Ascending aorta (tissue), 2 donors: ENCODE measurements at regions not wholly inside any gene's neighbourhood (a gene's known extent, or its start where the extent isn't known, plus 50 kb on each side); places are given as distances from the start of the nearest gene placed in this dataset.

Source experiments
- DNase-seq, 2 donors: peaks; one replicate each; pipeline ENCODE4 v3.0.0-alpha.2; 2019; ENCODE audit warnings: low spot score in 2 of 2
- H3K27ac ChIP-seq, 2 donors: fragments of 200-600 bp; sonication (generic); one replicate each; pipeline ENCODE4 v1.5.1; 2016 to 2017; ENCODE audit warnings: mild to moderate bottlenecking in 1 of 2
- H3K27me3 ChIP-seq: fragments of 200-600 bp; sonication (generic); one replicate; pipeline ENCODE4 v1.5.1; 2017
- H3K36me3 ChIP-seq, 2 donors: fragments of 200-600 bp; sonication (generic); one replicate each; pipeline ENCODE4 v1.5.1; 2016
- H3K4me1 ChIP-seq, 2 donors: fragments of 200-600 bp; sonication (generic); one replicate each; pipeline ENCODE4 v1.5.1; 2016 to 2017; ENCODE audit warnings: mild to moderate bottlenecking in 1 of 2
- H3K4me3 ChIP-seq, 2 donors: fragments of 200-600 bp; sonication (generic); one replicate each; pipeline ENCODE4 v1.5.1; 2016 to 2017; ENCODE audit warnings: mild to moderate bottlenecking in 1 of 2
- H3K9me3 ChIP-seq, 2 donors: fragments of 200-600 bp; sonication (generic); one replicate each; pipeline ENCODE4 v1.5.1; 2016
- CTCF ChIP-seq, 3 experiments: fragments of 200-600 bp in 2 of 3; fragments of 450-650 bp in 1 of 3; sonication (generic) in 2 of 3; IDR thresholded peaks; one replicate each; pipeline ENCODE4 v1.5.1; 2016 to 2019; ENCODE audit warnings: antibody characterized with exemption in 3 of 3, mild to moderate bottlenecking in 1 of 3, moderate library complexity in 1 of 3
- intact Hi-C: fragments of 100-400 bp; cut with DNase I; formaldehyde crosslinking; loops from one replicate; pipeline ENCODE4 v1.15.1; 2023

DNA sequence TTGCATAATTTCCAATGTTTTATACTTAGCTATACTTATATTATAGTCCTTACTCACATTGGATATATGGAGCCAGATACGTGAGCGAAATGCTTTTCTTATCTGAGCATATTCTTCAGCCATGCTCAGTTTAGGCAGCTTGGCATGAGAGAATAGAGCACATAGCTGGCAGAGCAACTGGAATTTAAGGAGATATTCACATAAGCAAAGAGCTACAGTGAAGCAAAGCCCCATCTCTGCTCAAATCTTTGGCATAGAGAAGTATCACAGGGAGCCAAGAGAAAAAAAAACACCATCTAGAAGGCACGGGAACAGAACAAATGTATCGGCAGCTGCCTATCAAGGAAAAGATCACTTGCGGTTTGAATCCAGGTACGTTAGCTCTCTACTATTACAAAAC, 734.2 kb upstream of the KIF2B start:
- no peaks in the 10 kb centered on the region for H3K27me3 ChIP-seq
- H3K27ac ChIP-seq, result no peak overlapping the region
- no peaks in the 10 kb centered on the region for H3K9me3 ChIP-seq
- DNase-seq, result no peak
- intact Hi-C loops, result no loop called here
- H3K4me3 ChIP-seq, result no peak overlapping the region
- H3K36me3 ChIP-seq, result no peaks in the 10 kb centered on the region
- no peaks in the 10 kb centered on the region for H3K4me1 ChIP-seq
- no peak for TF ChIP-seq CTCF (IDR thresholded peaks at IDR 0.05)

DNA sequence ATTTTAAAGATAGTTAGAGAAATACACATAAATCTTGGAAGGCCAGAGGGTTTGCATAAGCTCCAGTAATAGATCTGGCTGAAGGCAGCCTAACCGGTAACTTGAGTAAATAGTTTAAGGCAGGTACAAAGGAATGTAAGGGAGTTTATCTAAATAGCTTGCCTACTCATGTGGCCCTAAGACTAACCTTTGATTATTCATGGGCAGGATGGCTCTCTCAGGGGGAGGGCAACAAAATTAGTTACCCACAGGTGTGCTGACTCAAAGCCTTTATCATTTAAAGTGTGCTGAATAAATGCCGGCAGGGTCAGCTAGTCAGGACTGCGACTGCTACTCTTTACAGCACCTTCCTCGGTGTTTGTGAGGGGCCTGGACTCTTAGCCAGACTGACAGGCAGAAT, 761.3 kb upstream of the KIF2B start:
- peaks cover 4 to 7% of the 10 kb centered on the region in 2 donors for H3K9me3 ChIP-seq
- no peak overlapping the region for H3K4me3 ChIP-seq
- intact Hi-C loops, result no loop called here
- H3K27me3 ChIP-seq, result no peaks in the 10 kb centered on the region
- H3K36me3 ChIP-seq, result no peaks in the 10 kb centered on the region
- TF ChIP-seq CTCF (IDR thresholded peaks at IDR 0.05), result no peak
- DNase-seq, result no peak
- H3K27ac ChIP-seq, result no peak overlapping the region
- no peaks in the 10 kb centered on the region for H3K4me1 ChIP-seq

DNA sequence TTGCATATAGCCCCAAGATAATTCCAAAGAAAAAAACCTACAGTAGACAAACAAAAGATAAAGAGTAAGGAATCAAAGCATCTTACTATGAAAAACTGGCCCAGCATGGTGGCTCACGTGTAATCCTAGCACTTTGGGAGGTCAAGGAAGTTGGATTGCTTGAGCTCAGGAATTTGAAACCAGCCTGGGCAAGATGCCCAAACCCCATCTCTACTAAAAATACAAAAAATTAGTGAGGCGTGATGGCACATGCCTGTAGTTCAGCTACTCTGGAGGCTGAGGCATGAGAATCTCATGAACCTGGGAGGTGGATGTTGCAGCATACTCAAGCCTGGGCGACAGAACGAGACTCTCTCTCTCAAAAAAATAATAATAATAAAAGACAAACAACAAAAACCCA, 764.7 kb upstream of the KIF2B start:
- no peak for DNase-seq
- no peaks in the 10 kb centered on the region for H3K36me3 ChIP-seq
- H3K9me3 ChIP-seq, result peaks cover 4 to 7% of the 10 kb centered on the region in 2 donors
- TF ChIP-seq CTCF (IDR thresholded peaks at IDR 0.05), result no peak
- H3K27me3 ChIP-seq, result no peaks in the 10 kb centered on the region
- no peaks in the 10 kb centered on the region for H3K4me1 ChIP-seq
- intact Hi-C loops, result no loop called here
- H3K27ac ChIP-seq, result no peak overlapping the region
- no peak overlapping the region for H3K4me3 ChIP-seq

GRCh38 chr17:53046781-53047180, 775.9 kb upstream of the KIF2B start:
- no peak for DNase-seq
- H3K9me3 ChIP-seq, result no peaks in the 10 kb centered on the region
- intact Hi-C loops, result no loop called here
- no peak overlapping the region for H3K27ac ChIP-seq
- no peaks in the 10 kb centered on the region for H3K4me1 ChIP-seq
- no peak for TF ChIP-seq CTCF (IDR thresholded peaks at IDR 0.05)
- no peak overlapping the region for H3K4me3 ChIP-seq
- no peaks in the 10 kb centered on the region for H3K27me3 ChIP-seq
- no peaks in the 10 kb centered on the region for H3K36me3 ChIP-seq

- DNase-seq, result no peak
- Histone ChIP-seq H3K4me3 (no peak overlapping the region), H3K4me1 (no peaks in the 10 kb centered on the region), H3K9me3 (no peaks in the 10 kb centered on the region), H3K27me3 (no peaks in the 10 kb centered on the region), H3K36me3 (no peaks in the 10 kb centered on the region), H3K27ac (no peak overlapping the region)
- intact Hi-C loops, result no loop called here
- no peak for TF ChIP-seq CTCF (IDR thresholded peaks at IDR 0.05)
These were observed 782.7 kb upstream of the KIF2B start for GRCh38 chr17:53039981-53040380.

GRCh38 chr17:53033297-53033696, 789.4 kb upstream of the KIF2B start:
- Histone ChIP-seq H3K27me3 (no peaks in the 10 kb centered on the region), H3K4me1 (no peaks in the 10 kb centered on the region), H3K4me3 (no peak overlapping the region), H3K27ac (no peak overlapping the region), H3K9me3 (no peaks in the 10 kb centered on the region), H3K36me3 (no peaks in the 10 kb centered on the region)
- intact Hi-C loops, result no loop called here
- DNase-seq, result no peak
- TF ChIP-seq CTCF (IDR thresholded peaks at IDR 0.05), result no peak
